Vagina (tissue), 2 donors: ENCODE measurements at regions not wholly inside any gene's neighbourhood (a gene's known extent, or its start where the extent isn't known, plus 50 kb on each side); places are given as distances from the start of the nearest gene placed in this dataset.
A peak's percentile ranks its signal among the peaks of the same experiment; 100 is the strongest.
"Not testable (repeated sequence)": the region's sequence is repeated elsewhere in the genome, so short reads cannot be mapped to it uniquely, and the experiment has no call there.

Source experiments
- DNase-seq, 2 donors: peaks; one replicate each; pipeline ENCODE4 v3.0.0-alpha.2; 2017; ENCODE audit errors: extremely low spot score in 2 of 2
- H3K27ac ChIP-seq: fragments of 200-600 bp; sonication (generic); one replicate; pipeline ENCODE4 v1.5.1; 2019
- H3K27me3 ChIP-seq: fragments of 200-600 bp; sonication (generic); one replicate; pipeline ENCODE4 v1.5.1; 2019
- H3K36me3 ChIP-seq, 2 donors: fragments of 200-600 bp; sonication (generic); one replicate each; pipeline ENCODE4 v1.5.1; 2017 to 2019
- H3K4me1 ChIP-seq: fragments of 200-600 bp; sonication (generic); one replicate; pipeline ENCODE4 v1.5.1; 2019
- H3K4me3 ChIP-seq, 2 donors: fragments of 200-600 bp; sonication (generic); 1 replicate in 1 of 2; 2 replicates in 1 of 2; pipeline ENCODE4 v1.5.1; 2016 to 2019
- H3K9me3 ChIP-seq: fragments of 200-600 bp; sonication (generic); one replicate; pipeline ENCODE4 v1.5.1; 2019
- POLR2A ChIP-seq, 2 donors: fragments of 450-650 bp; IDR thresholded peaks; one replicate each; pipeline ENCODE4 v1.6.1; 2017; ENCODE audit warnings: antibody characterized with exemption in 2 of 2, mild to moderate bottlenecking in 2 of 2, moderate library complexity in 2 of 2
- POLR2AphosphoS5 ChIP-seq, 2 donors: sonication (generic); formaldehyde crosslinking; IDR thresholded peaks; one replicate each; pipeline ENCODE4 v1.9.0; 2017; ENCODE audit warnings: antibody characterized with exemption in 2 of 2, mild to moderate bottlenecking in 2 of 2, low read depth in 1 of 2; ENCODE audit not compliant: insufficient read depth in 1 of 2
- intact Hi-C: fragments of 100-400 bp; cut with DNase I; formaldehyde crosslinking; loops from one replicate; pipeline ENCODE4 v1.15.1; 2023
- TF ChIP-seq, protein P1 (sequence below), 3 experiments: fragments of 450-650 bp in 2 of 3; fragments of 200-600 bp in 1 of 3; sonication (generic) in 1 of 3; IDR thresholded peaks; one replicate each; pipeline ENCODE4 v1.5.1; 2017 to 2019; ENCODE audit warnings: antibody characterized with exemption in 3 of 3, mild to moderate bottlenecking in 2 of 3, moderate library complexity in 2 of 3

DNA sequence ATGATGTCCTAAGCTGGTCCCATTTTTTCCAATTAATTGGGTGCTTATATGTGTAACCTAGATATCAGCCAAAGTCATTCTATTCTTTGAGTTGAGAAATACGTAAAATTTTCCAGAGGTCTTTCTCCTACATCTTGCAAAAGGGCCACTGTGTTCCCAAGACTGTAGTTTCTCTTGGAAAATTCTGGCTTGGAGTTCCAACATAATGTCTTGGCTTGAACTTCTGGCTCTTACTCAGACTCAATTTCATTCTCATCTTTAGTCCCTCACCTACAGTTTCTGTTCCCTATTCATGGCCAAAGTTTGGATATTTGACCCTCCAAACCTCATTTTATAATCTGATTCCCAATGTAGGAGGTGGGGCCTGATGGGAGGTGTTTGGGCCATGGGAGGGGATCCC is 201.4 kb upstream of the ARHGEF26 start:
- Histone ChIP-seq H3K27ac (no peak overlapping the region), H3K36me3 (no peaks in the 10 kb centered on the region), H3K4me3 (no peak overlapping the region), H3K9me3 (no peaks in the 10 kb centered on the region), H3K27me3 (no peaks in the 10 kb centered on the region), H3K4me1 (no peaks in the 10 kb centered on the region)
- TF ChIP-seq, protein P1, sequence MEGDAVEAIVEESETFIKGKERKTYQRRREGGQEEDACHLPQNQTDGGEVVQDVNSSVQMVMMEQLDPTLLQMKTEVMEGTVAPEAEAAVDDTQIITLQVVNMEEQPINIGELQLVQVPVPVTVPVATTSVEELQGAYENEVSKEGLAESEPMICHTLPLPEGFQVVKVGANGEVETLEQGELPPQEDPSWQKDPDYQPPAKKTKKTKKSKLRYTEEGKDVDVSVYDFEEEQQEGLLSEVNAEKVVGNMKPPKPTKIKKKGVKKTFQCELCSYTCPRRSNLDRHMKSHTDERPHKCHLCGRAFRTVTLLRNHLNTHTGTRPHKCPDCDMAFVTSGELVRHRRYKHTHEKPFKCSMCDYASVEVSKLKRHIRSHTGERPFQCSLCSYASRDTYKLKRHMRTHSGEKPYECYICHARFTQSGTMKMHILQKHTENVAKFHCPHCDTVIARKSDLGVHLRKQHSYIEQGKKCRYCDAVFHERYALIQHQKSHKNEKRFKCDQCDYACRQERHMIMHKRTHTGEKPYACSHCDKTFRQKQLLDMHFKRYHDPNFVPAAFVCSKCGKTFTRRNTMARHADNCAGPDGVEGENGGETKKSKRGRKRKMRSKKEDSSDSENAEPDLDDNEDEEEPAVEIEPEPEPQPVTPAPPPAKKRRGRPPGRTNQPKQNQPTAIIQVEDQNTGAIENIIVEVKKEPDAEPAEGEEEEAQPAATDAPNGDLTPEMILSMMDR (IDR thresholded peaks at IDR 0.05) = no peak
- no peak for TF ChIP-seq POLR2AphosphoS5 (IDR thresholded peaks at IDR 0.05; ENCODE audit: insufficient read depth in 1 of 2, low read depth in 1 of 2)
- TF ChIP-seq POLR2A (IDR thresholded peaks at IDR 0.05) = no peak
- DNase-seq = no peak
- intact Hi-C loops = no loop called here

DNA sequence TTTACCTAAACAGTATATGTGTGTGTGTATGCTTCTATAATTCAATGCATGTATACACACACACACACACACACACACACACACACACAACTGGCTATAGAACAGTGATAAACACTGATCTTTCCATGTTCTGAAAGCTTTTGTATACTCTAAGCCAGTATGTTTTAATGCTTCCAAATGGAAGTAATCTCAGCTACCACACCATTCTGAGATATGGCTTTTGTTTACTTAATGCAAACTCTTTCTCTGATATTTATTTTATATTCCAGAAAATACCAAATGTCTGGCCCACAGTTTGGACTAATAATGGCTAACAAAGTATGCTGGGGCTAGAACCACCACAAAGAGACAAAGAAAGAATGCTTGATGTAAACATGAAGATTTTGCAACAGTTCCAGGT is 199.4 kb upstream of the ARHGEF26 start:
- DNase-seq = no peak
- no peak overlapping the region for H3K4me3 ChIP-seq
- TF ChIP-seq POLR2A (IDR thresholded peaks at IDR 0.05) (no peak), POLR2AphosphoS5 (IDR thresholded peaks at IDR 0.05; ENCODE audit: insufficient read depth in 1 of 2, low read depth in 1 of 2) (no peak)
- TF ChIP-seq, protein P1 (IDR thresholded peaks at IDR 0.05) = no peak
- no peak overlapping the region for H3K27ac ChIP-seq
- H3K9me3 ChIP-seq = no peaks in the 10 kb centered on the region
- intact Hi-C loops = no loop called here
- peaks cover 6% of the 10 kb centered on the region for H3K4me1 ChIP-seq
- H3K36me3 ChIP-seq = no peaks in the 10 kb centered on the region
- no peaks in the 10 kb centered on the region for H3K27me3 ChIP-seq

DNA sequence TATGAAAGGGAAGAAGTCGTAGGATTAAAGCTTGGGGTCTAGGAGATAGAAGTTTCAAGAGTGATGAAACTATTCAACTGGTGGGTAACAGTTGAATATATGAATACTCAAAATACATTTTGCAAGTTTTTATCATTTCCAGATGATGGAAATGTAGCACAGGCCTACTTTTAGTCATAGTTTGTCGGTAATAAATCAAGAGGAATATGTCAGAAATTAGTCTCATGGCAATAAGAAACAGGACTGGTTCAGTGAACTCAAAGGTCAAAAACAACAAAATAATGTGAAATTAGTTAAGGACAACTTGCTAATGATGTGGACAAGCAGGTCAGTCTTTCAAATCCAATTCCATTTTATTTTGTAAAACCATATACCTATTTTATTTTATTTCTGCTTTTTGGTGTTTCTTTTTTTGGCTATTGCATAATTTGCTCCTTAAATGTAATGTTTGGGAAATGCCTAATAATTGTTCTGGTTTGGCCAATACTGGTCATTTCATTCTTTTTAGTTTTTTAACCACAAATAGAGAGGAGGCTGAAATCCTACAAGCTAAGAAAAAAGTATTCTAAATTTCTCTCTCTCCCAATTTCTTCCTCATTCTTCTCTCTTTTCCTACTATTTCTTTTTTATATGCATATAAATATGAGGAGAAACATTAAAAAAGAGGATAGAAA is 195.2 kb upstream of the ARHGEF26 start:
- no peak for DNase-seq
- Histone ChIP-seq H3K4me1 (peaks cover 6% of the 10 kb centered on the region), H3K4me3 (no peak overlapping the region), H3K27me3 (no peaks in the 10 kb centered on the region), H3K9me3 (no peaks in the 10 kb centered on the region), H3K27ac (no peak overlapping the region), H3K36me3 (no peaks in the 10 kb centered on the region)
- TF ChIP-seq, protein P1 (IDR thresholded peaks at IDR 0.05) = no peak
- TF ChIP-seq POLR2AphosphoS5 (IDR thresholded peaks at IDR 0.05; ENCODE audit: insufficient read depth in 1 of 2, low read depth in 1 of 2) = no peak
- TF ChIP-seq POLR2A (IDR thresholded peaks at IDR 0.05) = no peak
- intact Hi-C loops = no loop called here

DNA sequence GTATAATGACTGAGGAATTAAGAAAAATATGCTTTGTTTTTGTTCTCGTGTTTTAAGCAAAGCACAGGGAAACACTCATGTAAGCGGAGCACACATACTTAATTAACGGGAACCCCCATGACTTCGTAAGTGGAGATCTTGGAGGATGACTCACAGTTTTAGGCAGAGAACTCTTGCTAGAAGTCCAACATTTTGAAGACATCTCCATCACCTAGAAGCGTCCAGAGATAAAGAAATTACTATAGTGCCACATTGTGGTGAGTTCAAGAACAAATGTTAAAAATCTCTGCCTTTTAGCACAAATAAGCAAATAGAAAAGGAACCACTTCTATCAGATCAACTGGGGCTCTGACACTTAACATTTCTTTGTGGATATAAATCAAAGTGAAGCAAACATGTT is 194.1 kb upstream of the ARHGEF26 start:
- intact Hi-C loops = no loop called here
- TF ChIP-seq, protein P1 (IDR thresholded peaks at IDR 0.05) = peak in 1 of 3 experiments; percentile 25
- TF ChIP-seq POLR2A (IDR thresholded peaks at IDR 0.05) = no peak
- Histone ChIP-seq H3K36me3 (no peaks in the 10 kb centered on the region), H3K9me3 (no peaks in the 10 kb centered on the region), H3K27ac (no peak overlapping the region), H3K4me3 (no peak overlapping the region), H3K27me3 (no peaks in the 10 kb centered on the region), H3K4me1 (peaks cover 6% of the 10 kb centered on the region)
- no peak for DNase-seq

DNA sequence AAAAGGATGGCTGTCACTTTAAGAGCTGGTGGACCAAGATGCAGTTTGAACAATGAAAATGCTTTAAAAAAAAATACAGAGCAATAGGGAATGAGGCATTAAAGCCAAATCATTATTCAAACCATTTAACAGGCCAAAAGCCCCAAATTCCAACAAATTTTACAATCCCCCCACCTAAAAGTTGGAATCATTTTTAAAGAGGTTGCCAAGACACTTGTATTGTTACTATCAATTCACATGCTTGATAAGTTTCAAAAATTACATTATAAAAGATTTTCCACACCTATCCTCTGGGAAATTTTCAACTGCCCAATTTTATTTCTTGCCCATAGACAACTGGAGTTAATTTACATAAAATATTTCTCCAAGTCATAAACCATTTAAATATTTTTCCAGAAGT is 192.3 kb upstream of the ARHGEF26 start:
- Histone ChIP-seq H3K9me3 (no peaks in the 10 kb centered on the region), H3K27me3 (no peaks in the 10 kb centered on the region), H3K36me3 (no peaks in the 10 kb centered on the region), H3K4me1 (peaks cover 6% of the 10 kb centered on the region), H3K27ac (no peak overlapping the region), H3K4me3 (no peak overlapping the region)
- intact Hi-C loops = no loop called here
- TF ChIP-seq POLR2AphosphoS5 (IDR thresholded peaks at IDR 0.05; ENCODE audit: insufficient read depth in 1 of 2, low read depth in 1 of 2) (no peak), POLR2A (IDR thresholded peaks at IDR 0.05) (no peak)
- TF ChIP-seq, protein P1 (IDR thresholded peaks at IDR 0.05) = no peak
- DNase-seq = no peak

DNA sequence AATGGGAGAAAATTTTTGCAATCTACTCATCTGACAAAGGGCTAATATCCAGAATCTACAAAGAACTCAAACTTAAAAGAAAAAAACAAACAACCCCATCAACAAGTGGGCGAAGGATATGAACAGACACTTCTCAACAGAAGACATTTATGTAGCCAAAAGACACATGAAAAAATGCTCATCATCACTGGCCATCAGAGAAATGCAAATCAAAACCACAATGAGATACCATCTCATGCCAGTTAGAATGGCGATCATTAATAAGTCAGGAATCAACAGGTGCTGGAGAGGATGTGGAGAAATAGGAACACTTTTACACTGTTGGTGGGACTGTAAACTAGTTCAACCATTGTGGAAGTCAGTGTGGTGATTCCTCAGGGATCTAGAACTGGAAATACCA is 187.7 kb upstream of the ARHGEF26 start:
- H3K27ac ChIP-seq, H3K9me3 ChIP-seq, DNase-seq, intact Hi-C loops, H3K4me1 ChIP-seq, H3K4me3 ChIP-seq, H3K27me3 ChIP-seq, H3K36me3 ChIP-seq: not testable (repeated sequence)
